Neural cell (in vitro differentiated cells): ENCODE measurements at regions not wholly inside any gene's neighbourhood (a gene's known extent, or its start where the extent isn't known, plus 50 kb on each side); places are given as distances from the start of the nearest gene placed in this dataset.

Experiments used
- H2AFZ ChIP-seq: fragments of 200-600, 300-800 bp; sonication (generic), shearing (Covaris generic); 2 replicates; pipeline ENCODE4 v1.6.0; 2014; ENCODE audit warnings: low read depth, mild to moderate bottlenecking, antibody characterized with exemption, low read length, moderate library complexity
- H3F3A ChIP-seq: fragments of 200-600 bp; shearing (Covaris generic); 2 replicates; pipeline ENCODE4 v1.6.1; 2016; ENCODE audit warnings: mild to moderate bottlenecking, moderate library complexity, mixed read lengths, antibody characterized with exemption, low read length; ENCODE audit not compliant: insufficient read depth, poor library complexity, severe bottlenecking
- H3K27ac ChIP-seq: fragments of 200-600, 300-800 bp; sonication (generic), shearing (Covaris generic); 2 replicates; pipeline ENCODE4 v1.5.1; 2014; ENCODE audit warnings: mild to moderate bottlenecking, low read length, moderate library complexity
- H3K27me3 ChIP-seq: fragments of 300-800, 200-600 bp; sonication (generic), shearing (Covaris generic); 2 replicates; pipeline ENCODE4 v1.6.0; 2014; ENCODE audit warnings: mild to moderate bottlenecking, low read depth, low read length, moderate library complexity; ENCODE audit not compliant: insufficient read depth
- H3K36me3 ChIP-seq: fragments of 300-800, 200-600 bp; sonication (generic), shearing (Covaris generic); 2 replicates; pipeline ENCODE4 v1.5.1; 2014; ENCODE audit warnings: mild to moderate bottlenecking, antibody characterized with exemption, low read length, moderate library complexity; ENCODE audit not compliant: insufficient read depth
- H3K4me2 ChIP-seq: fragments of 300-800, 200-600 bp; sonication (generic), shearing (Covaris generic); 2 replicates; pipeline ENCODE4 v1.6.0; 2014; ENCODE audit warnings: mild to moderate bottlenecking, low read length
- H3K4me3 ChIP-seq: fragments of 300-800, 200-600 bp; sonication (generic), shearing (Covaris generic); 2 replicates; pipeline ENCODE4 v1.5.1; 2014; ENCODE audit warnings: mild to moderate bottlenecking, low read length, moderate library complexity
- H3K79me2 ChIP-seq: fragments of 200-600 bp; shearing (Covaris generic); replicated peaks from 2 replicates; pipeline ENCODE4 v1.6.0; 2014; ENCODE audit warnings: mild to moderate bottlenecking, low read length, moderate library complexity; ENCODE audit not compliant: insufficient read depth
- H3K9ac ChIP-seq: fragments of 300-800, 200-600 bp; sonication (generic), shearing (Covaris generic); 2 replicates; pipeline ENCODE4 v1.6.1; 2016; ENCODE audit warnings: mild to moderate bottlenecking, low read length, mixed read lengths
- H3K9me2 ChIP-seq: fragments of 200-600 bp; shearing (Covaris generic); 2 replicates; pipeline ENCODE4 v1.6.1; 2016; ENCODE audit warnings: mild to moderate bottlenecking, low read length, mixed read lengths; ENCODE audit not compliant: insufficient read depth
- H3K9me3 ChIP-seq: fragments of 200-600, 300-800 bp; sonication (generic), shearing (Covaris generic); 2 replicates; pipeline ENCODE4 v1.6.1; 2016; ENCODE audit warnings: mild to moderate bottlenecking, mixed run types, low read length, moderate library complexity, mixed read lengths
- H4K20me1 ChIP-seq: fragments of 200-600 bp; shearing (Covaris generic); 2 replicates; pipeline ENCODE4 v1.6.1; 2016; ENCODE audit warnings: mild to moderate bottlenecking, mixed run types; ENCODE audit not compliant: insufficient read depth
- EP300 ChIP-seq: fragments of 450-650 bp; conservative IDR thresholded peaks from 2 replicates; pipeline ENCODE4 v1.6.1; 2014; ENCODE audit warnings: antibody characterized with exemption, mild to moderate bottlenecking, moderate library complexity; ENCODE audit not compliant: poor library complexity, severe bottlenecking
- EZH2 ChIP-seq: fragments of 200-600, 300-800 bp; shearing (Covaris generic), sonication (generic); IDR thresholded peaks from 2 replicates; pipeline ENCODE4 v1.6.1; 2014; ENCODE audit warnings: antibody characterized with exemption, low read length, borderline replicate concordance, mild to moderate bottlenecking; ENCODE audit not compliant: insufficient read depth, poor library complexity, severe bottlenecking
- MXI1 ChIP-seq: fragments of 450-650 bp; conservative IDR thresholded peaks from 2 replicates; pipeline ENCODE4 v1.6.1; 2014; ENCODE audit warnings: antibody characterized with exemption, mild to moderate bottlenecking; ENCODE audit not compliant: poor library complexity, severe bottlenecking
- POLR2AphosphoS5 ChIP-seq: IDR thresholded peaks from 2 replicates; pipeline ENCODE4 v1.6.1; 2012
- RAD21 ChIP-seq: fragments of 450-650 bp; conservative IDR thresholded peaks from 2 replicates; pipeline ENCODE4 v1.6.1; 2014; ENCODE audit warnings: antibody characterized with exemption, mild to moderate bottlenecking, moderate library complexity
- SMC3 ChIP-seq: fragments of 450-650 bp; conservative IDR thresholded peaks from 2 replicates; pipeline ENCODE4 v1.6.1; 2014; ENCODE audit warnings: antibody characterized with exemption, mild to moderate bottlenecking, moderate library complexity; ENCODE audit not compliant: poor library complexity
- TAF1 ChIP-seq: IDR thresholded peaks from 2 replicates; pipeline ENCODE4 v1.6.1; 2012; ENCODE audit warnings: low read depth
- TF ChIP-seq, protein P1 (sequence below): IDR thresholded peaks from 2 replicates; pipeline ENCODE4 v1.6.1; 2012; ENCODE audit warnings: borderline replicate concordance
- TF ChIP-seq, protein P2 (sequence below): fragments of 450-650 bp; IDR thresholded peaks from 2 replicates; pipeline ENCODE4 v1.5.1; 2014; ENCODE audit warnings: antibody characterized with exemption, mild to moderate bottlenecking, moderate library complexity; ENCODE audit not compliant: poor library complexity, severe bottlenecking

DNA sequence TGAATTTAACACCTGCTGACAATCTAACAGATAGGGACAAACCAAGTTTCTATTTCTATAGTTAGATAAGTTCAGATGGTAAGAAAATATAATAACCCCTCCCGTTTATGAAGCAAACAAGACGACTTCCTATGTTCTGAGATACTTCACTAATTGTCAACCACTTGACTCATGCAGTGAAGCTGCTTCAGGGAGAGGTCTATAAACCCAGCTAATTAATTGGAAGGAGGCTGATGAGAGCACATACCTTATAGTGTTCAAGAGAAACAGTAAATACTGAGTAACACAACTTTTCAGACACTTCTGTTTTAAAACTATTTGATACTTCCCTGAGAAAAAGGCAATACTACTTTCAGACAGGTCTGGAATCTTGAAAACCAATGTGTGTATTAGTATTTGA, 229.4 kb upstream of the UBASH3B start:
- Histone ChIP-seq H3K4me3 (no peak overlapping the region), H3K4me2 (no peak overlapping the region), H3K27me3 (no peaks in the 10 kb centered on the region), H3F3A (no peaks in the 10 kb centered on the region), H2AFZ (no peak overlapping the region), H3K79me2 (no peaks in the 10 kb centered on the region), H4K20me1 (no peaks in the 10 kb centered on the region), H3K36me3 (no peaks in the 10 kb centered on the region), H3K27ac (no peak overlapping the region), H3K9me3 (no peaks in the 10 kb centered on the region), H3K9me2 (no peaks in the 10 kb centered on the region), H3K9ac (no peak overlapping the region)
- TF ChIP-seq, protein P1, sequence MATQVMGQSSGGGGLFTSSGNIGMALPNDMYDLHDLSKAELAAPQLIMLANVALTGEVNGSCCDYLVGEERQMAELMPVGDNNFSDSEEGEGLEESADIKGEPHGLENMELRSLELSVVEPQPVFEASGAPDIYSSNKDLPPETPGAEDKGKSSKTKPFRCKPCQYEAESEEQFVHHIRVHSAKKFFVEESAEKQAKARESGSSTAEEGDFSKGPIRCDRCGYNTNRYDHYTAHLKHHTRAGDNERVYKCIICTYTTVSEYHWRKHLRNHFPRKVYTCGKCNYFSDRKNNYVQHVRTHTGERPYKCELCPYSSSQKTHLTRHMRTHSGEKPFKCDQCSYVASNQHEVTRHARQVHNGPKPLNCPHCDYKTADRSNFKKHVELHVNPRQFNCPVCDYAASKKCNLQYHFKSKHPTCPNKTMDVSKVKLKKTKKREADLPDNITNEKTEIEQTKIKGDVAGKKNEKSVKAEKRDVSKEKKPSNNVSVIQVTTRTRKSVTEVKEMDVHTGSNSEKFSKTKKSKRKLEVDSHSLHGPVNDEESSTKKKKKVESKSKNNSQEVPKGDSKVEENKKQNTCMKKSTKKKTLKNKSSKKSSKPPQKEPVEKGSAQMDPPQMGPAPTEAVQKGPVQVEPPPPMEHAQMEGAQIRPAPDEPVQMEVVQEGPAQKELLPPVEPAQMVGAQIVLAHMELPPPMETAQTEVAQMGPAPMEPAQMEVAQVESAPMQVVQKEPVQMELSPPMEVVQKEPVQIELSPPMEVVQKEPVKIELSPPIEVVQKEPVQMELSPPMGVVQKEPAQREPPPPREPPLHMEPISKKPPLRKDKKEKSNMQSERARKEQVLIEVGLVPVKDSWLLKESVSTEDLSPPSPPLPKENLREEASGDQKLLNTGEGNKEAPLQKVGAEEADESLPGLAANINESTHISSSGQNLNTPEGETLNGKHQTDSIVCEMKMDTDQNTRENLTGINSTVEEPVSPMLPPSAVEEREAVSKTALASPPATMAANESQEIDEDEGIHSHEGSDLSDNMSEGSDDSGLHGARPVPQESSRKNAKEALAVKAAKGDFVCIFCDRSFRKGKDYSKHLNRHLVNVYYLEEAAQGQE: no peak
- TF ChIP-seq, protein P2, sequence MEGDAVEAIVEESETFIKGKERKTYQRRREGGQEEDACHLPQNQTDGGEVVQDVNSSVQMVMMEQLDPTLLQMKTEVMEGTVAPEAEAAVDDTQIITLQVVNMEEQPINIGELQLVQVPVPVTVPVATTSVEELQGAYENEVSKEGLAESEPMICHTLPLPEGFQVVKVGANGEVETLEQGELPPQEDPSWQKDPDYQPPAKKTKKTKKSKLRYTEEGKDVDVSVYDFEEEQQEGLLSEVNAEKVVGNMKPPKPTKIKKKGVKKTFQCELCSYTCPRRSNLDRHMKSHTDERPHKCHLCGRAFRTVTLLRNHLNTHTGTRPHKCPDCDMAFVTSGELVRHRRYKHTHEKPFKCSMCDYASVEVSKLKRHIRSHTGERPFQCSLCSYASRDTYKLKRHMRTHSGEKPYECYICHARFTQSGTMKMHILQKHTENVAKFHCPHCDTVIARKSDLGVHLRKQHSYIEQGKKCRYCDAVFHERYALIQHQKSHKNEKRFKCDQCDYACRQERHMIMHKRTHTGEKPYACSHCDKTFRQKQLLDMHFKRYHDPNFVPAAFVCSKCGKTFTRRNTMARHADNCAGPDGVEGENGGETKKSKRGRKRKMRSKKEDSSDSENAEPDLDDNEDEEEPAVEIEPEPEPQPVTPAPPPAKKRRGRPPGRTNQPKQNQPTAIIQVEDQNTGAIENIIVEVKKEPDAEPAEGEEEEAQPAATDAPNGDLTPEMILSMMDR: no peak
- no peak for TF ChIP-seq SMC3
- TF ChIP-seq EZH2: no peak

DNA sequence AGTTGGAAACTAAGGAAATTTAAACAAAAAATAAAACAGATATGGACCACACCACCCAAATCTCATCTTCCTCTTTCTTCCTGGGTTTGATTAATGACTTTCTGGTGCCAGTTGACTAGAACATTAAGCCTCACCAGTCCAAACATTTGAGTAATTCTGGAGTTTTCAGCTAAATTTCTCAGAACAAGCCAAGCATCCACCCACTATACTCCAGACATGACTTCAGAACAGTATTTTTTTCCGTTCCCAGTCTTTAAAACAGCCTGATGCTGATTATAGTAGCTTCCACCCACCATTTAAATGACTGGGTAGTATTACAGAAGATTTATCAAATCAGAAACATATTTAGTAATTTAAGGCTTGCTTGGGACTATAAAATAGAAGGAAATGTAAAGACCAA, 230.9 kb upstream of the UBASH3B start:
- Histone ChIP-seq H3K27ac (no peak overlapping the region), H3K9me2 (no peaks in the 10 kb centered on the region), H3K36me3 (no peaks in the 10 kb centered on the region), H3F3A (no peaks in the 10 kb centered on the region), H4K20me1 (no peaks in the 10 kb centered on the region), H2AFZ (no peak overlapping the region), H3K27me3 (no peaks in the 10 kb centered on the region), H3K9me3 (no peaks in the 10 kb centered on the region), H3K79me2 (no peaks in the 10 kb centered on the region), H3K4me2 (no peak overlapping the region), H3K4me3 (no peak overlapping the region), H3K9ac (no peak overlapping the region)
- TF ChIP-seq MXI1 (no peak), SMC3 (no peak), EP300 (no peak), POLR2AphosphoS5 (no peak), TAF1 (no peak), RAD21 (no peak), EZH2 (no peak)
- TF ChIP-seq, protein P2: no peak
- TF ChIP-seq, protein P1: no peak
